ENCODE measurements at regions not wholly inside any gene's neighbourhood (a gene's known extent, or its start where the extent isn't known, plus 50 kb on each side); places are given as distances from the start of the nearest gene placed in this dataset.

DNA sequence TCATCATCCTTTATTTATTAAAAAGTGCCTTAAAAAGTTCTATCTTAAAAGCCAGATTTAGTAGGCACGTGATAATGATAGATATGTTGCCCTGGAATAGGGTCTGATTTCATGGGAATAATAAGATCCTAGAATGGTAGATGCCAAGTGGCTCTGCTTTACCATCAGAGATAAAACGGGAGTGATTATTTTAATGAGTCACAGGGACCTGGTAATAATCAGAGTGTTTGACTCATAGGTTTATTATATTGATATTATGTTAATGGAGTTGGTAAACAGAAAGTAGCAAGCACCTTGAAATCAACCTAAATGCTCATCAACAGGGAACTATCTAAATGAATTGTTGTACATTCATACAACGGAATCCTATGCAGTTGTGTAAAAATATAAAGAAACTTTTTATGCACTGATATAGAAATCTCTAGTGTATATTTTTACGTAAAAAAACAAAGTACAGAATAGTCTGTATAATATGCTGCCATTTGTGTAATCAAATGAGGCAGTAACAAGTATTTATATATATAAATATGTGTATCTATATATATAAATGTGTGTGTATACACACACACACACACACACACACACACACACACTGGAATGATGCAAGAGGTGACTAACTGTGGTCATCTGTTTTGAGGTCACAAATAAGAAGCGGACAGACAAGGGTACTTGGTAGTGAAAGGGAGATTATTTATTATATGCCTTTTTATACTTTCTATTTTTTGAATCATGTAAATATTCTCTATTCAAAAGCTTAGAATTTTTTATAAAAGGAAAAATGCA is 78.6 kb upstream of the DYNC1I1 start:
- no peaks in the 10 kb centered on the region for H3K27me3 ChIP-seq (ENCODE audit: control insufficient read depth in 1 of 2, insufficient read depth in 2 of 2, low read length in 2 of 2)
- Mint-ChIP-seq H3K4me1 (ENCODE audit: low read depth) (no peaks in the 10 kb centered on the region), H3K9me3 (no peaks in the 10 kb centered on the region), H3K36me3 (ENCODE audit: low read depth) (no peaks in the 10 kb centered on the region), H3K27me3 (peaks cover 5% of the 10 kb centered on the region), H3K27ac (no peak overlapping the region), H3K4me3 (no peak overlapping the region)
- POLR2A ChIA-PET, result interaction anchor here (0.6 kb wide), 1 partner anchor 743 kb away, joined by 3 read pairs; no protein-coding TSS in a partner anchor
- ATAC-seq (ENCODE audit: poor library complexity), result no peak
- no peak for DNase-seq
- no peaks in the 10 kb centered on the region for H3K36me3 ChIP-seq (ENCODE audit: insufficient read depth, low read length)
- intact Hi-C loops (cut with DNase I, micrococcal nuclease), result loop anchor here (5.0 kb wide), 1 partner anchor 181 kb away; no protein-coding TSS in a partner anchor
- CTCF ChIA-PET, result no interaction called here
- H3K4me1 ChIP-seq (ENCODE audit: insufficient read depth, low read length), result no peaks in the 10 kb centered on the region
- no peak overlapping the region for H3K4me3 ChIP-seq (ENCODE audit: low read length)
- H3K27ac ChIP-seq (ENCODE audit: low read depth in 1 of 2, low read length in 2 of 2), result no peak overlapping the region
- no peaks in the 10 kb centered on the region for H3K9me3 ChIP-seq (ENCODE audit: control insufficient read depth in 1 of 2, insufficient read depth in 1 of 2, low read length in 2 of 2)
- TF ChIP-seq, protein P1, sequence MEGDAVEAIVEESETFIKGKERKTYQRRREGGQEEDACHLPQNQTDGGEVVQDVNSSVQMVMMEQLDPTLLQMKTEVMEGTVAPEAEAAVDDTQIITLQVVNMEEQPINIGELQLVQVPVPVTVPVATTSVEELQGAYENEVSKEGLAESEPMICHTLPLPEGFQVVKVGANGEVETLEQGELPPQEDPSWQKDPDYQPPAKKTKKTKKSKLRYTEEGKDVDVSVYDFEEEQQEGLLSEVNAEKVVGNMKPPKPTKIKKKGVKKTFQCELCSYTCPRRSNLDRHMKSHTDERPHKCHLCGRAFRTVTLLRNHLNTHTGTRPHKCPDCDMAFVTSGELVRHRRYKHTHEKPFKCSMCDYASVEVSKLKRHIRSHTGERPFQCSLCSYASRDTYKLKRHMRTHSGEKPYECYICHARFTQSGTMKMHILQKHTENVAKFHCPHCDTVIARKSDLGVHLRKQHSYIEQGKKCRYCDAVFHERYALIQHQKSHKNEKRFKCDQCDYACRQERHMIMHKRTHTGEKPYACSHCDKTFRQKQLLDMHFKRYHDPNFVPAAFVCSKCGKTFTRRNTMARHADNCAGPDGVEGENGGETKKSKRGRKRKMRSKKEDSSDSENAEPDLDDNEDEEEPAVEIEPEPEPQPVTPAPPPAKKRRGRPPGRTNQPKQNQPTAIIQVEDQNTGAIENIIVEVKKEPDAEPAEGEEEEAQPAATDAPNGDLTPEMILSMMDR (IDR thresholded peaks at IDR 0.05), result no peak

DNA sequence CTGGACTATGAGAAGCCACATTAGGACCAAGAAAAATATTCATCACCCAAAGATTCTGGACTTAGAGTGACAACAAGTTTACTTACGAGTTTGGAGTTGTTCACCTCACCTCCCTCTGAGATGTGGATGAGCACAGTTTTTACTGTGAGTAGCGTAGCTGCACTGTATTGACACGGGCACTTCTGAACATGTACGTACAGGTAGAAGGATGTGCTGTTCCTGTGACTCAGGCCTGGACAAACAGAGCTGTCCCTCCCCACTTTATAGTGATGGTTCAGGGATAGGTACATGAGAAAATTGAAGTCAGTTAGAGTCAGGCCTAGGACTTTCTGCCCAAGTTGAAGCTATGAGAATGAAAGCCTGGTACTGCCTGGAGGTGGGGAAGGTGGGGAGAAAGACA is 80.9 kb upstream of the DYNC1I1 start:
- intact Hi-C loops (cut with DNase I, micrococcal nuclease), result loop anchor here (5.0 kb wide), 1 partner anchor 179 kb away; no protein-coding TSS in a partner anchor
- H3K4me3 Mint-ChIP-seq, result no peak overlapping the region
- CTCF ChIA-PET, result no interaction called here
- ATAC-seq (ENCODE audit: poor library complexity), result no peak
- POLR2A ChIA-PET, result no interaction called here
- Histone ChIP-seq H3K9me3 (ENCODE audit: control insufficient read depth in 1 of 2, insufficient read depth in 1 of 2, low read length in 2 of 2) (no peaks in the 10 kb centered on the region), H3K36me3 (ENCODE audit: insufficient read depth, low read length) (no peaks in the 10 kb centered on the region), H3K4me3 (ENCODE audit: low read length) (no peak overlapping the region), H3K4me1 (ENCODE audit: insufficient read depth, low read length) (no peaks in the 10 kb centered on the region), H3K27ac (ENCODE audit: low read depth in 1 of 2, low read length in 2 of 2) (no peak overlapping the region), H3K27me3 (ENCODE audit: control insufficient read depth in 1 of 2, insufficient read depth in 2 of 2, low read length in 2 of 2) (no peaks in the 10 kb centered on the region)
- no peak for DNase-seq
- no peaks in the 10 kb centered on the region for H3K9me3 Mint-ChIP-seq
- TF ChIP-seq, protein P1 (IDR thresholded peaks at IDR 0.05), result no peak
- H3K27me3 Mint-ChIP-seq, result peaks cover 5% of the 10 kb centered on the region
- H3K4me1 Mint-ChIP-seq (ENCODE audit: low read depth), result no peaks in the 10 kb centered on the region
- no peaks in the 10 kb centered on the region for H3K36me3 Mint-ChIP-seq (ENCODE audit: low read depth)
- no peak overlapping the region for H3K27ac Mint-ChIP-seq

DNA sequence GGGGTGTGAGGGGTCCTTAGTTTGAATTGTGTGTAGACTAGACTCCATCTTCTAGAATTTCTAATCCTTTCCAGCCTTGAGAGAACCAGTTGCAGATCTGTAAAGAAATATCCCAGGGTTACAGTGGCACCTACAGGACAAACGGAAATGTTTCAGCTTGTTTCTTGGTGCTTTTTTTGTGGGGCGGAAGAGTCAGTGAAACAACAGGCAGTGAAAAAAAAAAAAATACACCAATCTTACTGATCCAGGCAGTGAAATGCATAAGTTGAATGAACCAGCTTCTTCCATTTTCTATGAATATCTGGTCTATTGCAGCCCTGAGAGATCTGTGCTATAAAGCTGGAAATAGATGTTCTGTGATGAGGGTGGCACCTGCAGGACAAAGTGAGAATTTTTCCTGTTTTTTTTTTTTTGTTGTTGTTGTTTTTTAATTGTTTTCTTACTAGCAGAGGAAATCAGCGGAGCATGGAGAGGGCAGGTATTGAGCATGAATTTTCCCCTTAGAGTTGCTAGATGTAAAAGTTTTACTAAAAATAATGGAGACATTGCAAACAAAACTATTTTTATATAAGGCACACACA is 81.9 kb upstream of the DYNC1I1 start:
- no peak overlapping the region for H3K27ac ChIP-seq (ENCODE audit: low read depth in 1 of 2, low read length in 2 of 2)
- peak in 3 of 14 experiments; percentile 12 to 17 (median 13) for DNase-seq
- no peaks in the 10 kb centered on the region for H3K36me3 Mint-ChIP-seq (ENCODE audit: low read depth)
- no peak for ATAC-seq (ENCODE audit: poor library complexity)
- intact Hi-C loops (cut with DNase I, micrococcal nuclease), result loop anchor here (5.0 kb wide), 1 partner anchor 178 kb away; no protein-coding TSS in a partner anchor
- H3K4me3 Mint-ChIP-seq, result no peak overlapping the region
- no peaks in the 10 kb centered on the region for H3K36me3 ChIP-seq (ENCODE audit: insufficient read depth, low read length)
- ChIA-PET POLR2A (no interaction called here), CTCF (no interaction called here)
- H3K9me3 Mint-ChIP-seq, result no peaks in the 10 kb centered on the region
- H3K4me1 ChIP-seq (ENCODE audit: insufficient read depth, low read length), result no peaks in the 10 kb centered on the region
- no peaks in the 10 kb centered on the region for H3K9me3 ChIP-seq (ENCODE audit: control insufficient read depth in 1 of 2, insufficient read depth in 1 of 2, low read length in 2 of 2)
- H3K27me3 ChIP-seq (ENCODE audit: control insufficient read depth in 1 of 2, insufficient read depth in 2 of 2, low read length in 2 of 2), result no peaks in the 10 kb centered on the region
- H3K27ac Mint-ChIP-seq, result no peak overlapping the region
- H3K4me3 ChIP-seq (ENCODE audit: low read length), result no peak overlapping the region
- no peaks in the 10 kb centered on the region for H3K4me1 Mint-ChIP-seq (ENCODE audit: low read depth)
- TF ChIP-seq, protein P1 (IDR thresholded peaks at IDR 0.05), result peak; percentile 20
- H3K27me3 Mint-ChIP-seq, result peaks cover 5% of the 10 kb centered on the region

Data from CD4-positive, alpha-beta T cell (primary cell).